ENCODE measurements at regions not wholly inside any gene's neighbourhood (a gene's known extent, or its start where the extent isn't known, plus 50 kb on each side); places are given as distances from the start of the nearest gene placed in this dataset.

GRCh38 chr6:47168180-47168579 is 126.0 kb upstream of the ADGRF1 start:
- H3K4me3 ChIP-seq (ENCODE audit: low read depth, low read length) = no peak overlapping the region

GRCh38 chr6:47165918-47166317 is 123.8 kb upstream of the ADGRF1 start:
- H3K4me3 ChIP-seq (ENCODE audit: low read depth, low read length) = no peak overlapping the region
- no peak for TF ChIP-seq CTCF (IDR thresholded peaks at IDR 0.05; ENCODE audit: borderline replicate concordance, insufficient read depth, low read depth, low read length)

More at GRCh38 chr6:47168180-47168579, 126.0 kb upstream of the ADGRF1 start:
- TF ChIP-seq CTCF (IDR thresholded peaks at IDR 0.05; ENCODE audit: borderline replicate concordance, insufficient read depth, low read depth, low read length) = no peak

- no peak for TF ChIP-seq CTCF (IDR thresholded peaks at IDR 0.05; ENCODE audit: borderline replicate concordance, insufficient read depth, low read depth, low read length)
- H3K4me3 ChIP-seq (ENCODE audit: low read depth, low read length) = no peak overlapping the region
Observed at GRCh38 chr6:47164877-47165276, 122.7 kb upstream of the ADGRF1 start.

- TF ChIP-seq CTCF (IDR thresholded peaks at IDR 0.05; ENCODE audit: borderline replicate concordance, insufficient read depth, low read depth, low read length) = no peak
- no peak overlapping the region for H3K4me3 ChIP-seq (ENCODE audit: low read depth, low read length)
Observed at GRCh38 chr6:47163536-47163935, 121.4 kb upstream of the ADGRF1 start.

GRCh38 chr6:47162793-47163192 is 120.7 kb upstream of the ADGRF1 start:
- no peak for TF ChIP-seq CTCF (IDR thresholded peaks at IDR 0.05; ENCODE audit: borderline replicate concordance, insufficient read depth, low read depth, low read length)
- H3K4me3 ChIP-seq (ENCODE audit: low read depth, low read length) = no peak overlapping the region

GRCh38 chr6:47162231-47162630 is 120.1 kb upstream of the ADGRF1 start:
- no peak for TF ChIP-seq CTCF (IDR thresholded peaks at IDR 0.05; ENCODE audit: borderline replicate concordance, insufficient read depth, low read depth, low read length)
- H3K4me3 ChIP-seq (ENCODE audit: low read depth, low read length) = no peak overlapping the region

GRCh38 chr6:47161176-47161687 is 119.1 kb upstream of the ADGRF1 start:
- H3K4me3 ChIP-seq (ENCODE audit: low read depth, low read length) = no peak overlapping the region

More at GRCh38 chr6:47161176-47161687, 119.1 kb upstream of the ADGRF1 start:
- no peak for TF ChIP-seq CTCF (IDR thresholded peaks at IDR 0.05; ENCODE audit: borderline replicate concordance, insufficient read depth, low read depth, low read length)
